H9 (cell line): ENCODE measurements at regions not wholly inside any gene's neighbourhood (a gene's known extent, or its start where the extent isn't known, plus 50 kb on each side); places are given as distances from the start of the nearest gene placed in this dataset.

Source experiments
- DNase-seq: peaks from one replicate; pipeline ENCODE4 v3.0.0-alpha.2; 2017
- H2AFZ ChIP-seq: one replicate; pipeline ENCODE4 v1.6.1; 2013; ENCODE audit warnings: mild to moderate bottlenecking, low read length, control low read depth, moderate library complexity
- H2AK5ac ChIP-seq: 2 replicates; pipeline ENCODE4 v1.6.1; 2013; ENCODE audit warnings: low read length, control low read depth, mixed read lengths; ENCODE audit not compliant: insufficient read length
- H2BK120ac ChIP-seq: one replicate; pipeline ENCODE4 v1.6.1; 2013; ENCODE audit warnings: low read depth, mild to moderate bottlenecking, low read length, control low read depth, inconsistent platforms; ENCODE audit not compliant: poor library complexity, severe bottlenecking
- H2BK12ac ChIP-seq: 2 replicates; pipeline ENCODE4 v1.6.1; 2013; ENCODE audit warnings: low read length, control low read depth, mixed read lengths, low read depth; ENCODE audit not compliant: insufficient read length
- H2BK15ac ChIP-seq: 2 replicates; pipeline ENCODE4 v1.6.1; 2013; ENCODE audit warnings: low read depth, low read length, control low read depth
- H2BK20ac ChIP-seq: one replicate; pipeline ENCODE4 v1.6.1; 2013; ENCODE audit warnings: low read depth, mild to moderate bottlenecking, low read length, control low read depth, inconsistent platforms; ENCODE audit not compliant: poor library complexity, severe bottlenecking
- H2BK5ac ChIP-seq: 2 replicates; pipeline ENCODE4 v1.6.1; 2013; ENCODE audit warnings: low read length, control low read depth, mixed read lengths; ENCODE audit not compliant: insufficient read length
- H3K14ac ChIP-seq: 2 replicates; pipeline ENCODE4 v1.6.1; 2013; ENCODE audit warnings: low read length, control low read depth; ENCODE audit not compliant: insufficient read depth
- H3K18ac ChIP-seq: 2 replicates; pipeline ENCODE4 v1.6.1; 2013; ENCODE audit warnings: low read depth, mild to moderate bottlenecking, mixed read lengths, low read length, control low read depth; ENCODE audit not compliant: insufficient read length
- H3K23ac ChIP-seq: 2 replicates; pipeline ENCODE4 v1.6.1; 2013; ENCODE audit warnings: low read length, control low read depth, mixed read lengths, low read depth; ENCODE audit not compliant: insufficient read length
- H3K23me2 ChIP-seq: 2 replicates; pipeline ENCODE4 v1.6.1; 2013; ENCODE audit warnings: low read depth, mild to moderate bottlenecking, mixed read lengths, low read length, control low read depth; ENCODE audit not compliant: insufficient read length, poor library complexity, severe bottlenecking
- H3K27ac ChIP-seq: 2 replicates; pipeline ENCODE4 v1.5.1; 2013; ENCODE audit warnings: low read length, control low read depth, mixed read lengths, low read depth; ENCODE audit not compliant: insufficient read length
- H3K27me3 ChIP-seq: 2 replicates; pipeline ENCODE4 v1.6.1; 2013; ENCODE audit warnings: low read length, control low read depth, inconsistent platforms; ENCODE audit not compliant: insufficient read depth
- H3K4ac ChIP-seq: 2 replicates; pipeline ENCODE4 v1.6.1; 2013; ENCODE audit warnings: low read depth, mild to moderate bottlenecking, control low read depth, inconsistent platforms, low read length, moderate library complexity
- H3K4me1 ChIP-seq: 2 replicates; pipeline ENCODE4 v1.6.1; 2013; ENCODE audit warnings: low read length, control low read depth, inconsistent platforms; ENCODE audit not compliant: insufficient read depth
- H3K4me2 ChIP-seq: 2 replicates; pipeline ENCODE4 v1.6.1; 2013; ENCODE audit warnings: low read length, control low read depth, mixed read lengths; ENCODE audit not compliant: insufficient read length, insufficient read depth
- H3K56ac ChIP-seq: 2 replicates; pipeline ENCODE4 v1.6.1; 2013; ENCODE audit warnings: low read depth, mild to moderate bottlenecking, mixed read lengths, low read length, control low read depth; ENCODE audit not compliant: insufficient read length
- H3K79me1 ChIP-seq: 2 replicates; pipeline ENCODE4 v1.6.1; 2013; ENCODE audit warnings: low read depth, mild to moderate bottlenecking, moderate library complexity, low read length, control low read depth, inconsistent platforms; ENCODE audit not compliant: insufficient read depth, poor library complexity, severe bottlenecking
- H3K79me2 ChIP-seq: 2 replicates; pipeline ENCODE4 v1.6.1; 2013; ENCODE audit warnings: low read length, control low read depth, inconsistent platforms; ENCODE audit not compliant: insufficient read depth
- H3K9ac ChIP-seq: 2 replicates; pipeline ENCODE4 v1.6.1; 2013; ENCODE audit warnings: low read length, control low read depth, mixed read lengths; ENCODE audit not compliant: insufficient read length; ENCODE audit errors: extremely low read depth
- H3K9me3 ChIP-seq: one replicate; pipeline ENCODE4 v1.6.1; 2013; ENCODE audit warnings: low read depth, low read length, inconsistent platforms; ENCODE audit not compliant: control insufficient read depth
- H3T11ph ChIP-seq: one replicate; pipeline ENCODE4 v1.6.1; 2013; ENCODE audit warnings: mild to moderate bottlenecking, low read length, control low read depth, inconsistent platforms
- H4K20me1 ChIP-seq: one replicate; pipeline ENCODE4 v1.6.1; 2013; ENCODE audit not compliant: control insufficient read depth, insufficient read length, insufficient read depth
- H4K5ac ChIP-seq: 2 replicates; pipeline ENCODE4 v1.6.1; 2013; ENCODE audit warnings: low read depth, mild to moderate bottlenecking, mixed read lengths, low read length, control low read depth; ENCODE audit not compliant: insufficient read length
- H4K8ac ChIP-seq: replicated peaks from 2 replicates; pipeline ENCODE4 v1.6.1; 2013; ENCODE audit warnings: low read length, control low read depth, mixed read lengths, low read depth; ENCODE audit not compliant: insufficient read length
- H4K91ac ChIP-seq: 2 replicates; pipeline ENCODE4 v1.6.1; 2013; ENCODE audit warnings: low read depth, mild to moderate bottlenecking, moderate library complexity, mixed read lengths, low read length, control low read depth; ENCODE audit not compliant: insufficient read length
- H3K27ac Mint-ChIP-seq, 3 experiments: 2 replicates in 2 of 3; 3 replicates in 1 of 3; pipeline ENCODE4 v1.8.0; 2020 to 2021; ENCODE audit warnings: mixed read lengths in 3 of 3, mild to moderate bottlenecking in 1 of 3, moderate library complexity in 1 of 3
- H3K27me3 Mint-ChIP-seq: 2 replicates; pipeline ENCODE4 v1.8.0; 2021; ENCODE audit warnings: low read depth, mild to moderate bottlenecking, moderate library complexity, mixed read lengths
- H3K36me3 Mint-ChIP-seq, 3 experiments: 2 replicates in 2 of 3; 3 replicates in 1 of 3; pipeline ENCODE4 v1.8.0; 2020 to 2021; ENCODE audit warnings: low read depth in 3 of 3, mixed read lengths in 3 of 3; ENCODE audit not compliant: insufficient read depth in 1 of 3
- H3K4me1 Mint-ChIP-seq, 2 experiments: 2 replicates each; pipeline ENCODE4 v1.8.0; 2020; ENCODE audit warnings: mixed read lengths in 2 of 2
- H3K4me3 Mint-ChIP-seq, 2 experiments: 2 replicates in 1 of 2; 3 replicates in 1 of 2; pipeline ENCODE4 v1.8.0; 2020 to 2021; ENCODE audit warnings: mild to moderate bottlenecking in 2 of 2, mixed read lengths in 2 of 2, moderate library complexity in 1 of 2
- H3K9me3 Mint-ChIP-seq, 2 experiments: 2 replicates in 1 of 2; 3 replicates in 1 of 2; pipeline ENCODE4 v1.8.0; 2020; ENCODE audit warnings: mild to moderate bottlenecking in 2 of 2, mixed read lengths in 2 of 2, moderate library complexity in 1 of 2
- CTCF ChIP-seq: fragments of 200-600 bp; sonication (generic); conservative IDR thresholded peaks from 3 replicates; pipeline ENCODE4 v1.8.0; 2021; ENCODE audit warnings: antibody characterized with exemption, mild to moderate bottlenecking
- WGBS: extraction: QIAGEN DNeasy Blood & Tissue Kit; methylation state at CpG from one replicate; pipeline ENCODE4 v1.1.7; 2013; ENCODE audit warnings: missing lambda C conversion rate, low lambda C conversion rate, mixed read lengths; ENCODE audit not compliant: insufficient read length; ENCODE audit errors: extremely low coverage; 5-methylcytosine and 5-hydroxymethylcytosine counted together

GRCh38 chr10:59072038-59072437 is 104.4 kb upstream of the PHYHIPL start:
- H3K4ac ChIP-seq = no peak overlapping the region
- H3K9me3 Mint-ChIP-seq = no peaks in the 10 kb centered on the region
- no peaks in the 10 kb centered on the region for H3K27me3 ChIP-seq
- H3K18ac ChIP-seq = no peak overlapping the region
- no peaks in the 10 kb centered on the region for H4K20me1 ChIP-seq
- H3K4me3 Mint-ChIP-seq = no peak overlapping the region
- no peak overlapping the region for H4K5ac ChIP-seq
- no peak overlapping the region for H3K9ac ChIP-seq
- H2BK12ac ChIP-seq = no peak overlapping the region
- no peaks in the 10 kb centered on the region; a peak in 2 of 7 replicates for H3K36me3 Mint-ChIP-seq
- H3K23me2 ChIP-seq = no peaks in the 10 kb centered on the region
- no peaks in the 10 kb centered on the region for H3K79me1 ChIP-seq
- H3K4me1 ChIP-seq = peaks cover 2% of the 10 kb centered on the region; the same call in 1 of the 2 replicates
- no peak overlapping the region for H2BK5ac ChIP-seq
- H3K23ac ChIP-seq = no peak overlapping the region
- no peaks in the 10 kb centered on the region for H3K27me3 Mint-ChIP-seq
- H2AFZ ChIP-seq = no peak overlapping the region
- H3T11ph ChIP-seq = no peak overlapping the region
- H3K27ac ChIP-seq = no peak overlapping the region
- H3K4me2 ChIP-seq = no peak overlapping the region
- H3K27ac Mint-ChIP-seq = no peak overlapping the region
- H2BK120ac ChIP-seq = no peak overlapping the region
- H2BK15ac ChIP-seq = no peak overlapping the region
- H2BK20ac ChIP-seq = no peak overlapping the region
- WGBS = no CpG with 5 or more reads among the region's 1 CpG
- no peak overlapping the region for H3K56ac ChIP-seq
- H3K9me3 ChIP-seq = no peaks in the 10 kb centered on the region
- TF ChIP-seq CTCF = no peak
- H4K91ac ChIP-seq = no peak overlapping the region
- no peaks in the 10 kb centered on the region for H3K79me2 ChIP-seq
- no peak overlapping the region for H4K8ac ChIP-seq
- no peak overlapping the region for H2AK5ac ChIP-seq
- no peak overlapping the region for H3K14ac ChIP-seq
- DNase-seq = no peak
- peaks cover 8 to 18% of the 10 kb centered on the region in 2 experiments for H3K4me1 Mint-ChIP-seq
